Anterior cingulate cortex (tissue), 58 donors: ENCODE measurements at regions not wholly inside any gene's neighbourhood (a gene's known extent, or its start where the extent isn't known, plus 50 kb on each side); places are given as distances from the start of the nearest gene placed in this dataset.
"Not testable (repeated sequence)": the region's sequence is repeated elsewhere in the genome, so short reads cannot be mapped to it uniquely, and the experiment has no call there.

ENCODE experiments used
- DNase-seq, 58 donors: peaks; one replicate each; lab custom pipeline; 2025; lab: John Stamatoyannopoulos, UW

GRCh38 chr5:158236511-158237335 lies 377.8 kb upstream of the CLINT1 start:
- no peak for DNase-seq

GRCh38 chr5:158235159-158235547 lies 376.2 kb upstream of the CLINT1 start:
- no peak for DNase-seq

- no peak for DNase-seq
These were observed 375.6 kb upstream of the CLINT1 start for GRCh38 chr5:158234323-158235158.

- no peak for DNase-seq
These were observed 374.9 kb upstream of the CLINT1 start for GRCh38 chr5:158233735-158234322.

GRCh38 chr5:158227314-158227713 lies 368.4 kb upstream of the CLINT1 start:
- DNase-seq = not testable (repeated sequence)

- DNase-seq = no peak
These were observed 367.6 kb upstream of the CLINT1 start for GRCh38 chr5:158226496-158226895.

GRCh38 chr5:158224253-158224652 lies 365.3 kb upstream of the CLINT1 start:
- no peak for DNase-seq

- DNase-seq = no peak
These were observed 364.2 kb upstream of the CLINT1 start for GRCh38 chr5:158223054-158223600.

GRCh38 chr5:158212917-158213316 lies 354.0 kb upstream of the CLINT1 start:
- peak in 1 of 58 donors; percentile 2 for DNase-seq

GRCh38 chr5:158212237-158212636 lies 353.3 kb upstream of the CLINT1 start:
- DNase-seq = no peak

GRCh38 chr5:158209219-158209908 lies 350.4 kb upstream of the CLINT1 start:
- no peak for DNase-seq

GRCh38 chr5:158207733-158208132 lies 348.8 kb upstream of the CLINT1 start:
- DNase-seq = no peak

GRCh38 chr5:158205992-158206391 lies 347.0 kb upstream of the CLINT1 start:
- DNase-seq = no peak

- peak in 35 of 58 donors; percentile 1 to 68 (median 22) for DNase-seq
These were observed 344.3 kb upstream of the CLINT1 start for GRCh38 chr5:158203261-158203660.

GRCh38 chr5:158202801-158203200 lies 343.9 kb upstream of the CLINT1 start:
- DNase-seq = no peak

- DNase-seq = no peak
These were observed 341.7 kb upstream of the CLINT1 start for GRCh38 chr5:158200619-158201018.

GRCh38 chr5:158198636-158199035 lies 339.7 kb upstream of the CLINT1 start:
- no peak for DNase-seq

- DNase-seq = no peak
These were observed 336.7 kb upstream of the CLINT1 start for GRCh38 chr5:158195416-158196210.

GRCh38 chr5:158194561-158194976 lies 335.6 kb upstream of the CLINT1 start:
- DNase-seq = no peak
